WTC11 (cell line): ENCODE measurements at regions not wholly inside any gene's neighbourhood (a gene's known extent, or its start where the extent isn't known, plus 50 kb on each side); places are given as distances from the start of the nearest gene placed in this dataset.

Source experiments
- ATAC-seq: fragments of 200-7000 bp; cut with Tn5 transposase; 2 replicates; pipeline ENCODE4 v1.10.0; 2021; ENCODE audit warnings: mild to moderate bottlenecking, moderate library complexity
- CTCF ChIA-PET: fragments of 300-600 bp; sonication (Branson Sonifier 250); formaldehyde crosslinking; loops from one replicate; lab custom pipeline; 2021; ENCODE audit warnings: antibody characterized with exemption; lab: Charles Lee
- POLR2A ChIA-PET: fragments of 350-600 bp; sonication (Branson Sonifier 250); formaldehyde crosslinking; loops from one replicate; lab custom pipeline; 2021; ENCODE audit warnings: antibody characterized with exemption; lab: Charles Lee
- DNase-seq: peaks from one replicate; pipeline ENCODE4 v3.0.0; 2021; ENCODE audit warnings: low spot score
- H3K27ac Mint-ChIP-seq: 2 replicates; pipeline ENCODE4 v1.8.0; 2021; ENCODE audit warnings: mixed read lengths
- H3K27me3 Mint-ChIP-seq: 2 replicates; pipeline ENCODE4 v1.8.0; 2021; ENCODE audit warnings: low read depth, mild to moderate bottlenecking, moderate library complexity, mixed read lengths
- H3K36me3 Mint-ChIP-seq: 2 replicates; pipeline ENCODE4 v1.8.0; 2021; ENCODE audit warnings: mixed read lengths
- H3K4me1 Mint-ChIP-seq: 2 replicates; pipeline ENCODE4 v1.8.0; 2022; ENCODE audit warnings: mixed read lengths
- H3K4me3 Mint-ChIP-seq: 2 replicates; pipeline ENCODE4 v1.8.0; 2021; ENCODE audit warnings: mild to moderate bottlenecking, moderate library complexity, mixed read lengths
- H3K9me3 Mint-ChIP-seq: 2 replicates; pipeline ENCODE4 v1.8.0; 2021; ENCODE audit warnings: mixed read lengths
- AFF4 ChIP-seq: sonication (generic); formaldehyde crosslinking; IDR thresholded peaks from 2 replicates; pipeline ENCODE4 v1.8.1; 2023; ENCODE audit warnings: mild to moderate bottlenecking, missing genetic modification reagents, borderline replicate concordance
- AR ChIP-seq: fragments of 250-450 bp; sonication (Bioruptor Pico); IDR thresholded peaks from 2 replicates; pipeline ENCODE4 v1.9.0; 2021; ENCODE audit warnings: mild to moderate bottlenecking
- ATF2 ChIP-seq: sonication (generic); formaldehyde crosslinking; IDR thresholded peaks from 2 replicates; pipeline ENCODE4 v1.8.1; 2022; ENCODE audit warnings: low read depth, missing genetic modification reagents, borderline replicate concordance
- CREB1 ChIP-seq: sonication (generic); formaldehyde crosslinking; IDR thresholded peaks from 2 replicates; pipeline ENCODE4 v1.8.0; 2023; ENCODE audit warnings: mild to moderate bottlenecking, missing genetic modification reagents
- EMX1 ChIP-seq: fragments of 250-450 bp; sonication (Bioruptor Pico); IDR thresholded peaks from 2 replicates; pipeline ENCODE4 v1.8.0; 2021; ENCODE audit warnings: mild to moderate bottlenecking
- ESRRA ChIP-seq: sonication (generic); formaldehyde crosslinking; IDR thresholded peaks from 2 replicates; pipeline ENCODE4 v1.8.1; 2022; ENCODE audit warnings: mild to moderate bottlenecking, missing genetic modification reagents, borderline replicate concordance
- ETV6 ChIP-seq: sonication (generic); formaldehyde crosslinking; IDR thresholded peaks from 2 replicates; pipeline ENCODE4 v1.8.1; 2022; ENCODE audit warnings: mild to moderate bottlenecking, missing genetic modification reagents
- FOXJ3 ChIP-seq: sonication (generic); formaldehyde crosslinking; IDR thresholded peaks from 2 replicates; pipeline ENCODE4 v1.9.0; 2021; ENCODE audit warnings: missing genetic modification reagents, mild to moderate bottlenecking, borderline replicate concordance
- MYBL2 ChIP-seq: sonication (generic); formaldehyde crosslinking; IDR thresholded peaks from 2 replicates; pipeline ENCODE4 v1.8.1; 2023; ENCODE audit warnings: mild to moderate bottlenecking, moderate library complexity, missing genetic modification reagents
- NFATC4 ChIP-seq: fragments of 250-450 bp; sonication (Bioruptor Pico); IDR thresholded peaks from 2 replicates; pipeline ENCODE4 v1.9.0; 2021; ENCODE audit warnings: mild to moderate bottlenecking
- NFE2L1 ChIP-seq: sonication (generic); formaldehyde crosslinking; IDR thresholded peaks from 2 replicates; pipeline ENCODE4 v1.8.1; 2023; ENCODE audit warnings: missing genetic modification reagents
- PREB ChIP-seq: sonication (generic); formaldehyde crosslinking; IDR thresholded peaks from 2 replicates; pipeline ENCODE4 v1.8.1; 2022; ENCODE audit warnings: mild to moderate bottlenecking, missing genetic modification reagents, moderate library complexity, borderline replicate concordance
- ZMAT4 ChIP-seq: fragments of 250-450 bp; sonication (Bioruptor Pico); IDR thresholded peaks from 2 replicates; pipeline ENCODE4 v1.9.0; 2021; ENCODE audit warnings: mild to moderate bottlenecking
- ZNF219 ChIP-seq: sonication (generic); formaldehyde crosslinking; IDR thresholded peaks from 2 replicates; pipeline ENCODE4 v1.8.0; 2023; ENCODE audit warnings: missing genetic modification reagents, mild to moderate bottlenecking, borderline replicate concordance
- ZNF416 ChIP-seq: fragments of 250-450 bp; sonication (Bioruptor Pico); IDR thresholded peaks from 2 replicates; pipeline ENCODE4 v1.9.0; 2021; ENCODE audit warnings: mild to moderate bottlenecking, inconsistent platforms
- ZNF532 ChIP-seq: fragments of 250-450 bp; sonication (Bioruptor Pico); IDR thresholded peaks from 2 replicates; pipeline ENCODE4 v1.9.0; 2021; ENCODE audit warnings: mild to moderate bottlenecking, borderline replicate concordance

GRCh38 chrX:43592597-43592996, 63.5 kb upstream of the MAOA start:
- DNase-seq (no peak), ATAC-seq (no peak)
- H3K36me3 Mint-ChIP-seq: no peaks in the 10 kb centered on the region; the same call in 1 of the 2 replicates
- ChIA-PET POLR2A (no interaction called here), CTCF (no interaction called here)
- no peaks in the 10 kb centered on the region; the same call in 1 of the 2 replicates for H3K27me3 Mint-ChIP-seq
- H3K27ac Mint-ChIP-seq: no peak overlapping the region
- peaks cover 8% of the 10 kb centered on the region for H3K9me3 Mint-ChIP-seq
- H3K4me1 Mint-ChIP-seq: no peaks in the 10 kb centered on the region
- no peak overlapping the region for H3K4me3 Mint-ChIP-seq
- TF ChIP-seq ZNF532 (CRISPR knock-in tag): no peak
- TF ChIP-seq MYBL2 (CRISPR knock-in tag): no peak
- no peak for TF ChIP-seq AFF4
- no peak for TF ChIP-seq ZNF416 (CRISPR knock-in tag)
- no peak for TF ChIP-seq ZMAT4
- TF ChIP-seq ZNF219 (CRISPR knock-in tag): no peak
- TF ChIP-seq ETV6 (CRISPR knock-in tag): no peak
- TF ChIP-seq NFE2L1 (CRISPR knock-in tag): no peak

GRCh38 chrX:43595931-43596330, 60.2 kb upstream of the MAOA start:
- no peaks in the 10 kb centered on the region for H3K27me3 Mint-ChIP-seq
- ATAC-seq: no peak
- H3K36me3 Mint-ChIP-seq: no peaks in the 10 kb centered on the region
- no peak overlapping the region for H3K4me3 Mint-ChIP-seq
- H3K27ac Mint-ChIP-seq: no peak overlapping the region
- ChIA-PET POLR2A (no interaction called here), CTCF (no interaction called here)
- H3K4me1 Mint-ChIP-seq: no peaks in the 10 kb centered on the region
- H3K9me3 Mint-ChIP-seq: peaks cover 5% of the 10 kb centered on the region; the same call in 1 of the 2 replicates
- no peak for DNase-seq
- no peak for TF ChIP-seq PREB (CRISPR knock-in tag)
- no peak for TF ChIP-seq AR (CRISPR knock-in tag)
- TF ChIP-seq EMX1 (CRISPR knock-in tag): no peak
- no peak for TF ChIP-seq ZNF532 (CRISPR knock-in tag)
- no peak for TF ChIP-seq ESRRA (CRISPR knock-in tag)
- no peak for TF ChIP-seq FOXJ3
- TF ChIP-seq NFATC4 (CRISPR knock-in tag): no peak
- TF ChIP-seq CREB1 (CRISPR knock-in tag): no peak
- no peak for TF ChIP-seq ATF2 (CRISPR knock-in tag)
